ENCODE measurements at regions not wholly inside any gene's neighbourhood (a gene's known extent, or its start where the extent isn't known, plus 50 kb on each side); places are given as distances from the start of the nearest gene placed in this dataset.

- TF ChIP-seq ZNF692 (tag by site-specific recombination; IDR thresholded peaks at IDR 0.05) (0 out of 2 replicates have a peak, but pooled peaks have one; percentile 22), ZNF777 (tag by site-specific recombination; IDR thresholded peaks at IDR 0.05; ENCODE audit: borderline replicate concordance) (peak; percentile 62; the same call in 1 of the 2 replicates), ZNF362 (tag by site-specific recombination; IDR thresholded peaks at IDR 0.05) (no peak), GLIS1 (tag by site-specific recombination; IDR thresholded peaks at IDR 0.05) (peak; percentile 19; the same call in 1 of the 2 replicates), ZNF184 (tag by site-specific recombination; IDR thresholded peaks at IDR 0.05) (no peak), ZNF518A (tag by site-specific recombination; conservative IDR thresholded peaks at IDR 0.05; ENCODE audit: low read depth) (peak; percentile 56), ZFHX2 (tag by site-specific recombination; conservative IDR thresholded peaks at IDR 0.05) (peak; percentile 63), ZNF2 (tag by site-specific recombination; IDR thresholded peaks at IDR 0.05) (0 out of 2 replicates have a peak, but pooled peaks have one; percentile 16), ZNF76 (tag by site-specific recombination; IDR thresholded peaks at IDR 0.05; ENCODE audit: borderline replicate concordance, low read depth) (no peak), ZNF776 (tag by site-specific recombination; IDR thresholded peaks at IDR 0.05; ENCODE audit: borderline replicate concordance) (no peak), ELK4 (IDR thresholded peaks at IDR 0.05; ENCODE audit: borderline replicate concordance, low read depth, low read length) (peak; percentile 71; the same call in 1 of the 2 replicates), ZNF335 (tag by site-specific recombination; conservative IDR thresholded peaks at IDR 0.05) (peak; percentile 99), ZNF843 (tag by site-specific recombination; IDR thresholded peaks at IDR 0.05) (no peak), ZNF791 (tag by site-specific recombination; IDR thresholded peaks at IDR 0.05) (no peak), ZNF398 (tag by site-specific recombination; IDR thresholded peaks at IDR 0.05) (0 out of 2 replicates have a peak, but pooled peaks have one; percentile 33), ZNF544 (tag by site-specific recombination; IDR thresholded peaks at IDR 0.05) (no peak), CTCF (tag by site-specific recombination; IDR thresholded peaks at IDR 0.05) (peak; percentile 7; the same call in 1 of the 2 replicates), ZNF280C (tag by site-specific recombination; IDR thresholded peaks at IDR 0.05) (no peak), ZNF670 (tag by site-specific recombination; IDR thresholded peaks at IDR 0.05; ENCODE audit: low read depth) (no peak), GLIS2 (tag by site-specific recombination; IDR thresholded peaks at IDR 0.05) (peak; percentile 39), ZNF513 (tag by site-specific recombination; IDR thresholded peaks at IDR 0.05) (no peak; the same call in 1 of the 2 replicates)
These were observed 383.2 kb downstream of the ZFHX3 start (continued) for GRCh38 chr16:72664509-72665408.
